Endodermal cell (in vitro differentiated cells): ENCODE measurements at regions not wholly inside any gene's neighbourhood (a gene's known extent, or its start where the extent isn't known, plus 50 kb on each side); places are given as distances from the start of the nearest gene placed in this dataset.

Source experiments
- DNase-seq: peaks from one replicate; pipeline ENCODE4 v3.0.0-alpha.2; 2017
- H3K27ac ChIP-seq: 2 replicates; pipeline ENCODE4 v1.5.1; 2013; ENCODE audit warnings: mild to moderate bottlenecking, low read depth, low read length, moderate library complexity
- H3K27me3 ChIP-seq: 2 replicates; pipeline ENCODE4 v1.6.1; 2013; ENCODE audit warnings: mild to moderate bottlenecking, low read length, moderate library complexity; ENCODE audit not compliant: insufficient read depth, control insufficient read depth, poor library complexity, severe bottlenecking
- H3K36me3 ChIP-seq: 2 replicates; pipeline ENCODE4 v1.7.0; 2013; ENCODE audit warnings: mild to moderate bottlenecking, low read length, moderate library complexity; ENCODE audit not compliant: control insufficient read depth, insufficient read depth
- H3K4me1 ChIP-seq: one replicate; pipeline ENCODE4 v1.7.0; 2013; ENCODE audit warnings: low read length; ENCODE audit not compliant: control insufficient read depth, insufficient read depth
- H3K4me3 ChIP-seq: 2 replicates; pipeline ENCODE4 v1.5.1; 2013; ENCODE audit warnings: mild to moderate bottlenecking, low read length, moderate library complexity
- H3K9ac ChIP-seq: 2 replicates; pipeline ENCODE4 v1.6.1; 2013; ENCODE audit warnings: mild to moderate bottlenecking, low read length, moderate library complexity; ENCODE audit not compliant: poor library complexity, severe bottlenecking; ENCODE audit errors: extremely low read depth
- H3K9me3 ChIP-seq: 2 replicates; pipeline ENCODE4 v1.6.1; 2013; ENCODE audit warnings: mild to moderate bottlenecking, low read length, moderate library complexity; ENCODE audit not compliant: control insufficient read depth
- H3K27ac Mint-ChIP-seq: 2 replicates; pipeline ENCODE4 v1.8.0; 2020; ENCODE audit warnings: mixed read lengths
- H3K27me3 Mint-ChIP-seq: 2 replicates; pipeline ENCODE4 v1.8.0; 2021; ENCODE audit warnings: mild to moderate bottlenecking, mixed read lengths; ENCODE audit not compliant: insufficient read depth
- H3K36me3 Mint-ChIP-seq: 2 replicates; pipeline ENCODE4 v1.8.0; 2020; ENCODE audit warnings: low read depth, mixed read lengths
- H3K4me1 Mint-ChIP-seq: 2 replicates; pipeline ENCODE4 v1.8.0; 2020; ENCODE audit warnings: mixed read lengths
- H3K4me3 Mint-ChIP-seq: 2 replicates; pipeline ENCODE4 v1.8.0; 2020; ENCODE audit warnings: mild to moderate bottlenecking, moderate library complexity, mixed read lengths
- H3K9me3 Mint-ChIP-seq: 2 replicates; pipeline ENCODE4 v1.8.0; 2020; ENCODE audit warnings: mild to moderate bottlenecking, mixed read lengths
- WGBS, 2 experiments: methylation state at CpG; one replicate each; pipeline versions ENCODE4 v1.1.5 to v1.1.7; 2013; ENCODE audit warnings: missing lambda C conversion rate in 2 of 2, mixed read lengths in 1 of 2; ENCODE audit not compliant: insufficient coverage in 1 of 2, insufficient read length in 1 of 2; 5-methylcytosine and 5-hydroxymethylcytosine counted together
- TF ChIP-seq, protein P1 (sequence below): fragments of 200-600 bp; sonication (generic); conservative IDR thresholded peaks from 2 replicates; pipeline ENCODE4 v1.5.0; 2021; ENCODE audit warnings: antibody characterized with exemption, mild to moderate bottlenecking

DNA sequence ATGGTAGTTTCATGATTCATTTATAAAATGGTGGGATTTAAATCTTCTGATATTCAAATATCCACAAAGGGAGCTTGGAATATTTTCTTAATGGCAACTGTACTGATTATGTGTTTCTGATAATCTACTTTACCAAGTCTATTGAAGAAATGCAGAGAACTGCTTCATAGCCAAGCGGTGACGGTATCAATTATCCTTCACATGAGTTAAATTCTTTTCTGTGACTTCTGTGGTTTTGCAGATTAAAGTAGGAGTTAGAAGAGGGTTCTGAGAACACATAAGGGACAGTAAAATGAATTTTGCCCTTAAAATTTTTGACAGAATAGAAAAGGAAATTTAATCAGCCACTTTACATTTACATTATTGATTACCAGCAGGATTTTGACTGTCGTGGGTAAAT lies 563.2 kb downstream of the GBE1 start:
- 92% methylated on average over 3 of the region's 3 CpGs; no CpG with 5 or more reads in 1 of the 2 experiments for WGBS, 2 experiments
- no peak overlapping the region for H3K4me3 Mint-ChIP-seq

DNA sequence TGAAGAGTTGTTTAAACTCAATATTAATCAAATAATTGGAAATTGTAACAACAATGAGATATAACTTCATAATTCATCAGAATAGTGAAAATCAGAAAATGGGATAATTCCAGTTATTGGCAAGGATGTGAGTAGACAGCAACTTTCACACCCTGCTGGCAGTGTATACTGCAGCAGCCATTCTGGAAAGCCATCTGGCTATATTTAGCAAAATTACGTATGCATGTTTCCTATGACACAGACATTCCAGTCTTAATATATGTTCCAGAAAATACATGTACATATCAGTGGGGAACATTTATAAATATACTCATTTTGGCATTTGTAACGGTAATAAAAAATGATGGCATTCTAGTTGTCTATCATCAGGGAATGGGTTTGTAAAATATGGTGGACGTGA lies 564.1 kb downstream of the GBE1 start:
- H3K4me1 Mint-ChIP-seq: peaks cover 6% of the 10 kb centered on the region
- no peak overlapping the region for H3K27ac Mint-ChIP-seq
- Histone ChIP-seq H3K4me3 (no peak overlapping the region), H3K27ac (no peak overlapping the region), H3K4me1 (no peaks in the 10 kb centered on the region), H3K27me3 (no peaks in the 10 kb centered on the region), H3K9me3 (no peaks in the 10 kb centered on the region), H3K9ac (no peak overlapping the region), H3K36me3 (no peaks in the 10 kb centered on the region)
- no peaks in the 10 kb centered on the region for H3K9me3 Mint-ChIP-seq
- TF ChIP-seq, protein P1, sequence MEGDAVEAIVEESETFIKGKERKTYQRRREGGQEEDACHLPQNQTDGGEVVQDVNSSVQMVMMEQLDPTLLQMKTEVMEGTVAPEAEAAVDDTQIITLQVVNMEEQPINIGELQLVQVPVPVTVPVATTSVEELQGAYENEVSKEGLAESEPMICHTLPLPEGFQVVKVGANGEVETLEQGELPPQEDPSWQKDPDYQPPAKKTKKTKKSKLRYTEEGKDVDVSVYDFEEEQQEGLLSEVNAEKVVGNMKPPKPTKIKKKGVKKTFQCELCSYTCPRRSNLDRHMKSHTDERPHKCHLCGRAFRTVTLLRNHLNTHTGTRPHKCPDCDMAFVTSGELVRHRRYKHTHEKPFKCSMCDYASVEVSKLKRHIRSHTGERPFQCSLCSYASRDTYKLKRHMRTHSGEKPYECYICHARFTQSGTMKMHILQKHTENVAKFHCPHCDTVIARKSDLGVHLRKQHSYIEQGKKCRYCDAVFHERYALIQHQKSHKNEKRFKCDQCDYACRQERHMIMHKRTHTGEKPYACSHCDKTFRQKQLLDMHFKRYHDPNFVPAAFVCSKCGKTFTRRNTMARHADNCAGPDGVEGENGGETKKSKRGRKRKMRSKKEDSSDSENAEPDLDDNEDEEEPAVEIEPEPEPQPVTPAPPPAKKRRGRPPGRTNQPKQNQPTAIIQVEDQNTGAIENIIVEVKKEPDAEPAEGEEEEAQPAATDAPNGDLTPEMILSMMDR: no peak
- DNase-seq: no peak
- H3K36me3 Mint-ChIP-seq: no peaks in the 10 kb centered on the region
- H3K4me3 Mint-ChIP-seq: no peak overlapping the region
- no peaks in the 10 kb centered on the region for H3K27me3 Mint-ChIP-seq
- 93% methylated on average over 3 of the region's 3 CpGs; no CpG with 5 or more reads in 1 of the 2 experiments for WGBS, 2 experiments

More for the DNA sequence above, 563.2 kb downstream of the GBE1 start:
- H3K27me3 Mint-ChIP-seq: no peaks in the 10 kb centered on the region
- Histone ChIP-seq H3K9ac (no peak overlapping the region), H3K36me3 (no peaks in the 10 kb centered on the region), H3K27ac (no peak overlapping the region), H3K27me3 (no peaks in the 10 kb centered on the region), H3K4me3 (no peak overlapping the region), H3K4me1 (no peaks in the 10 kb centered on the region), H3K9me3 (no peaks in the 10 kb centered on the region)
- H3K36me3 Mint-ChIP-seq: no peaks in the 10 kb centered on the region
- H3K4me1 Mint-ChIP-seq: peaks cover 6% of the 10 kb centered on the region
- no peak overlapping the region for H3K27ac Mint-ChIP-seq
- TF ChIP-seq, protein P1: no peak
- H3K9me3 Mint-ChIP-seq: no peaks in the 10 kb centered on the region
- DNase-seq: no peak

DNA sequence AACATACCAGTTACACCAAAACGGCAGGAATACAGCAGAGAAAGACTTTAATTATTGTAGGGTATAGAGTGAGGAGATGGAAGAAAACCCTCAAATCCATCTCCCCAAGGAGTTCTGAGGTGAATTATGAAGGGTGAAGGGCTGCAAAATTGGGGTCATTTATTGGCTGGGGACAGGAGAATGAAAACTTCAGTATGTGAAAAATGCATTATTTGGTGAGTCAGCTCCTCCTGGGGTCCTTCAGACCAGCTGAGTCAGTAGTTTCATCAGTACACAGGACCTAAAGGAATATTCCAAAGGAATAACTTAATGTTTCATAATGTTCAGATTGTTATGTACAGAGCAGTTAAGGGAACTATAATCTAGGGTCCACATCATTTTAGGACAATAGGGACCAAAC lies 566.0 kb downstream of the GBE1 start:
- Histone ChIP-seq H3K4me1 (no peaks in the 10 kb centered on the region), H3K36me3 (no peaks in the 10 kb centered on the region), H3K27me3 (no peaks in the 10 kb centered on the region), H3K4me3 (no peak overlapping the region), H3K27ac (no peak overlapping the region), H3K9ac (no peak overlapping the region), H3K9me3 (no peaks in the 10 kb centered on the region)
- H3K27ac Mint-ChIP-seq: no peak overlapping the region
- H3K4me3 Mint-ChIP-seq: no peak overlapping the region
- no peaks in the 10 kb centered on the region for H3K27me3 Mint-ChIP-seq
- H3K9me3 Mint-ChIP-seq: no peaks in the 10 kb centered on the region
- H3K4me1 Mint-ChIP-seq: peaks cover 6% of the 10 kb centered on the region
- 100% methylated on average over 1 of the region's 1 CpG; no CpG with 5 or more reads in 1 of the 2 experiments for WGBS, 2 experiments
- H3K36me3 Mint-ChIP-seq: no peaks in the 10 kb centered on the region
- no peak for DNase-seq
- TF ChIP-seq, protein P1: no peak
